ENCODE measurements at regions not wholly inside any gene's neighbourhood (a gene's known extent, or its start where the extent isn't known, plus 50 kb on each side); places are given as distances from the start of the nearest gene placed in this dataset.
"Not testable (repeated sequence)": the region's sequence is repeated elsewhere in the genome, so short reads cannot be mapped to it uniquely, and the experiment has no call there.

GRCh38 chr12:23128462-23128861 is 503.5 kb downstream of the ETNK1 start:
- CTCF ChIA-PET: interaction anchor here (3.2 kb wide), 1 partner anchor 9 kb away, joined by 11 read pairs; no protein-coding TSS in a partner anchor
- TF ChIP-seq CTCF (IDR thresholded peaks at IDR 0.05; ENCODE audit: control extremely low read depth, extremely low read depth, low read depth, missing control alignments): no peak
- POLR2A ChIA-PET: no interaction called here
- DNase-seq (ENCODE audit: extremely low spot score): no peak

- no peak for TF ChIP-seq CTCF (IDR thresholded peaks at IDR 0.05; ENCODE audit: control extremely low read depth, extremely low read depth, low read depth, missing control alignments)
- ChIA-PET POLR2A (no interaction called here), CTCF (no interaction called here)
- no peak for DNase-seq (ENCODE audit: extremely low spot score)
Measured at GRCh38 chr12:23132357-23132756, 507.4 kb downstream of the ETNK1 start.

DNA sequence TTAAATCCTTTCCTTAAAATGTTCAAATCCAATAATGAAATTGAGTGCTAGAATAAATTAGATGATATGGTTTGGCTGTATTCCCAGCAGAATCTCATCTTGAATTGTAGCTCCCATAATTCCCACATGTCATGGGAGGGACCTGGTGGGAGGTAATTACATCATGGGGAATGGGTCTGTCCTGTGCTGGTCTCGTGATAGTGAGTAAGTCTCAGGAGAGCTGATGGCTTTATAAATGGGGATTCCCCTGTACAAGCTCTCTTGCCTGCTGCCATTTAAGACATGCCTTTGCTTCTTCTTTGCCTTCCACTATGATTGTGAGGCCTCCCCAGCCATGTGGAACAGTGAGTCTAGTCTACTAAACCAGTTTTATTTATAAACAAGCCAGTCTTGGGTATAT is 508.5 kb downstream of the ETNK1 start:
- ChIA-PET CTCF (no interaction called here), POLR2A (no interaction called here)
- no peak for TF ChIP-seq CTCF (IDR thresholded peaks at IDR 0.05; ENCODE audit: control extremely low read depth, extremely low read depth, low read depth, missing control alignments)
- no peak for DNase-seq (ENCODE audit: extremely low spot score)

DNA sequence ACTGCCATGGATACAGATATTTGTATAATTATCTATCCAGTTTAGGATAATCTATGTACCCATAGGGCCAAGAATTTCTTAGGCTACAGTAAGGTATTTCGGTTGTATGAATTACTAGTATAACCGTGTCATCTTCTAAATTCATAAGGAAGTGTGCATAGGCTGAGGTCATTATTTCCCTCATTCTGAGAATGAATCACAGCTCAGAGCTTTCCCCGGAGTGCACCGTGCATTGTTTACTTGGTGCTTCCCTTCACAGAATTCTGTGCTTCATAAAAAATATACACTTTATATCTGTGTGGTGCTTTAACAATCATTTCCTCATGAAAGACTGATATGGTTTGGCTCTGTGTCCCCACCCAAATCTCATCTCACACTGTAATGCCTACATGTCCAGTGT is 514.1 kb downstream of the ETNK1 start:
- TF ChIP-seq CTCF (IDR thresholded peaks at IDR 0.05; ENCODE audit: control extremely low read depth, extremely low read depth, low read depth, missing control alignments): no peak
- no peak for DNase-seq (ENCODE audit: extremely low spot score)
- CTCF ChIA-PET: interaction anchor here (0.8 kb wide), 1 partner anchor 64 kb away, joined by 3 read pairs; no protein-coding TSS in a partner anchor
- POLR2A ChIA-PET: no interaction called here

DNA sequence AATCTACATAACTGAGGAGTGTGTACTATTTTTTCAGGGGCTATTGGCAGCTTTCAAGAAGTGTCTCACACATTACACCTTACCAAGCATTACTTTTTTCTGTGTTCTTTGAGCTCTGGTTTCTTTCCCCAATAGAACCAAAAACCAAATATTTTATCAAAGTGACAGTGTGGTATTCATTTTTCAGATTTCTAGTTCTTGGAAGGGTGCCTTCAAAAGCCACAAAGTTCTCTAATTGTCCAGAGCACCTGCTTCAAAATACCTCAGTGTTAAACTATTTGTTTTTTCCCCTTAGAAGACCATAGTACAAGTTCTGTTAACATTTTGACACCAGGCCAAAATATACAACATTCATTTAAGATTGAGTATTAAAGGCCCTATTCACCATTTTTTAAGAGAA is 515.7 kb downstream of the ETNK1 start:
- TF ChIP-seq CTCF (IDR thresholded peaks at IDR 0.05; ENCODE audit: control extremely low read depth, extremely low read depth, low read depth, missing control alignments): no peak
- no peak for DNase-seq (ENCODE audit: extremely low spot score)
- ChIA-PET POLR2A (no interaction called here), CTCF (no interaction called here)

DNA sequence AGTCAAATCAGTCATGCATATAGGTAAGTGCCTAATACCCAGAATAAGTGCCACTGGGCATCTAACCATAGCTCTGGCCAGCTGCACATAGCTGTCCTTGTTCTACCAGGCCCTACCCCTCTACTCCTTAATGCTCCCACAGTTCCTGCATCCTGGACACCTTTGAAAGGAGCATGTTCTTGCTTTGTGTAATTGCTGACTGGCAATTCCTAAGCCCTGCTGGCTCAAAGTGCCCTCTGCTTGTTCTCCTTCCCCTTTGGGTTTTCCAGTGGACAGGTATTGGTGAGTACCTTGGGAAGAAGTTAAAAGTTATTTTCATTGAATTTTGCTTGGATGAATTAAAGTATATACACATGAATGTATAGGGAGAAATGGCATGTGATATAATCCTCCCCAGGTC is 516.4 kb downstream of the ETNK1 start:
- TF ChIP-seq CTCF (IDR thresholded peaks at IDR 0.05; ENCODE audit: control extremely low read depth, extremely low read depth, low read depth, missing control alignments): no peak
- ChIA-PET CTCF (no interaction called here), POLR2A (no interaction called here)
- no peak for DNase-seq (ENCODE audit: extremely low spot score)

GRCh38 chr12:23146070-23146469 is 521.1 kb downstream of the ETNK1 start:
- DNase-seq (ENCODE audit: extremely low spot score); POLR2A ChIA-PET; CTCF ChIA-PET: not testable (repeated sequence)

Measured in GM10248 (cell line).